HFFc6 (cell line): ENCODE measurements at regions not wholly inside any gene's neighbourhood (a gene's known extent, or its start where the extent isn't known, plus 50 kb on each side); places are given as distances from the start of the nearest gene placed in this dataset.

Experiments used
- DNase-seq: peaks from one replicate; pipeline ENCODE4 v3.0.0-alpha.2; 2018
- H3K27ac Mint-ChIP-seq: 2 replicates; pipeline ENCODE4 v1.8.0; 2020; ENCODE audit warnings: mild to moderate bottlenecking, mixed read lengths
- H3K27me3 Mint-ChIP-seq: 2 replicates; pipeline ENCODE4 v1.8.0; 2021; ENCODE audit warnings: mild to moderate bottlenecking, moderate library complexity, mixed read lengths; ENCODE audit not compliant: insufficient read depth
- H3K36me3 Mint-ChIP-seq: 2 replicates; pipeline ENCODE4 v1.8.0; 2021; ENCODE audit warnings: low read depth, mixed read lengths
- H3K4me1 Mint-ChIP-seq: 2 replicates; pipeline ENCODE4 v1.8.0; 2020; ENCODE audit warnings: low read depth, mixed read lengths
- H3K4me3 Mint-ChIP-seq: 2 replicates; pipeline ENCODE4 v1.8.0; 2020; ENCODE audit warnings: mild to moderate bottlenecking, moderate library complexity, mixed read lengths
- H3K9me3 Mint-ChIP-seq: 2 replicates; pipeline ENCODE4 v1.8.0; 2020; ENCODE audit warnings: mild to moderate bottlenecking, mixed read lengths
- TF ChIP-seq, protein P1 (sequence below): fragments of 200-600 bp; sonication (generic); IDR thresholded peaks from 2 replicates; pipeline ENCODE4 v1.5.0; 2021; ENCODE audit warnings: antibody characterized with exemption, mild to moderate bottlenecking

DNA sequence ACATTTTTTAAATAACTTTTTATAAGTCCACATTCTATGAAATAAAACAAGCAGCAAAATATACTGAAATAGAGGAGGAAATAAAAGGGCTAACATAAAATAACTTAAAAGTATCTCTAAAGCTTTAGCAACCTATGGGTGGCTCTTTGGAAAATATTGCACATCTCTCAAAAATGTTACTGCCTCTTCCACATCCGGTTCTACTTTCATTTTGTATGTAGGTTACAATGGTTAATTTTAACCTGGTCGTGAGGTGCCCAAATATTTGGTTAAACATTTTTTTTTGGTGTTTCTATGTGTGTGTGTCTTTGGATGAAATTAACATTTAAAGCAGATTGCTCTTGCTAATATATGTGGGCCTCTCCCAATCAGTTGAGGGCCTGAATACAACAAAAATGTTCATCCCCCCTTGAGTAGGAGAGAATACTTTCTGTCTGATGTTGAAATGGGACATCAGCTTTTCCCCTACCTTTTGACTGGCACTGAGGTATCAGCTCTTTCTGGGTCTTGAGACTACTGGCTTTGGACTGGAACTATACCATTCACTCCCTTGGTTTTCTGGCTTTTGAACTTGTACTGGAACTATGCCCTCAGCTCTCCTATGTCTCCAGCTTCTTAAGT lies 353.0 kb downstream of the ADAM29 start:
- H3K9me3 Mint-ChIP-seq, result no peaks in the 10 kb centered on the region
- peak overlapping the region; percentile 55; the same call in 1 of the 2 replicates for H3K4me3 Mint-ChIP-seq
- H3K27ac Mint-ChIP-seq, result no peak overlapping the region; the same call in 1 of the 2 replicates
- no peak for DNase-seq
- TF ChIP-seq, protein P1, sequence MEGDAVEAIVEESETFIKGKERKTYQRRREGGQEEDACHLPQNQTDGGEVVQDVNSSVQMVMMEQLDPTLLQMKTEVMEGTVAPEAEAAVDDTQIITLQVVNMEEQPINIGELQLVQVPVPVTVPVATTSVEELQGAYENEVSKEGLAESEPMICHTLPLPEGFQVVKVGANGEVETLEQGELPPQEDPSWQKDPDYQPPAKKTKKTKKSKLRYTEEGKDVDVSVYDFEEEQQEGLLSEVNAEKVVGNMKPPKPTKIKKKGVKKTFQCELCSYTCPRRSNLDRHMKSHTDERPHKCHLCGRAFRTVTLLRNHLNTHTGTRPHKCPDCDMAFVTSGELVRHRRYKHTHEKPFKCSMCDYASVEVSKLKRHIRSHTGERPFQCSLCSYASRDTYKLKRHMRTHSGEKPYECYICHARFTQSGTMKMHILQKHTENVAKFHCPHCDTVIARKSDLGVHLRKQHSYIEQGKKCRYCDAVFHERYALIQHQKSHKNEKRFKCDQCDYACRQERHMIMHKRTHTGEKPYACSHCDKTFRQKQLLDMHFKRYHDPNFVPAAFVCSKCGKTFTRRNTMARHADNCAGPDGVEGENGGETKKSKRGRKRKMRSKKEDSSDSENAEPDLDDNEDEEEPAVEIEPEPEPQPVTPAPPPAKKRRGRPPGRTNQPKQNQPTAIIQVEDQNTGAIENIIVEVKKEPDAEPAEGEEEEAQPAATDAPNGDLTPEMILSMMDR, result no peak
- H3K4me1 Mint-ChIP-seq, result peaks cover 25% of the 10 kb centered on the region
- H3K36me3 Mint-ChIP-seq, result no peaks in the 10 kb centered on the region
- no peaks in the 10 kb centered on the region for H3K27me3 Mint-ChIP-seq

DNA sequence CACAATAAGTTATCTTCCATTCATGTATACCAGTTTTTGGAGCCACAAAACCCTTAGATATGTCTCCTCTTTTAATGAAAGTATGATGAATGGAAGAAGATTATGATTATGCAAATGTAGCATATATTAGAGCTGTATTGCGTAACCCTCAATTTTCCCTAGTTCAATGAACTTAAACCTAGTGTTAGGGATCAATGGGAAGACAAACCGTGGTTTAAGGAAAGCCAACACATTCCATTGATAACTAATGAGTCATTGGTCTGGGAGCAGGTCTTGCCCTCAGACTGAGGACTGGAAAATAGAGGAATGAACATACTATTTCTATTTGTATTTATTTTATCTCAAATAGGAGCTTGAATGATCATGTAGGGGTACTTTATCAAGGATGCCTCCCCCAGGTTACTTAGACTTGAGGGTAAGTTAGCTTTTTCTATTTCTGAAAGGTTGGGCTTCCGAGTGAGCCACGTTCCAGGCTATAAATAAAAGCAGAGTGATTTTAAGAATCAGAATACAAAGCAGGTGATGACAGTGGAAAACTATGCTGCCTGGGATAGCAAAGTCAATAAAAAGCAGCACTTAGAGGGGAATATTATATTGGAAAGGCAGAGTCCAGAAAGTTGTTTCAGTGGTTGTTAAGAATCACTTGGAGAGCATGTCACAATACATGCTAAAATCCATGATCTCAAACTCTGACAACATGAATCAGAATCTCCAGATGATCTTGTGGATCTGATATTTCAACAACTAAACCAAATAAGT lies 356.0 kb downstream of the ADAM29 start:
- no peak overlapping the region; the same call in 1 of the 2 replicates for H3K4me3 Mint-ChIP-seq

DNA sequence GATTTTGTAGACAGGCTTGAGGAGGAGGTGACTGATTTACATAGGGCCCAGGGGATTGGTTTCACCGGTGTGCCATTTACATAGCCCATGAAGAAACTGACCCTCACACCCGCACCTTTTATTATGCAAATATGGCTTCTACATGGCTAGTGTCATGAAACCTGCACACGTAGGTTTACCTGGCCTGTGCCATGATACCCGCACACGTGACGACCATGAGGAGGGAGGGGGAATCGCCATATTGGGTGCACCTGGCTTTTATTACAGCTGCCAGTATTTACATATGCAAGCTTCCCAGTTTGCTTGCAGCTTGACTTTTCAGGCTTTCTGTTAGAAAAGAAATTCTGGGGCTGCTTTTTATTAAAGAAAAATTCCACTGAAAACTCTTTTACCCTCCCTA lies 359.7 kb downstream of the ADAM29 start:
- Mint-ChIP-seq H3K27me3 (peaks cover 1% of the 10 kb centered on the region), H3K9me3 (no peaks in the 10 kb centered on the region), H3K4me1 (peaks cover 14% of the 10 kb centered on the region), H3K4me3 (no peak overlapping the region), H3K27ac (no peak overlapping the region), H3K36me3 (no peaks in the 10 kb centered on the region)
- DNase-seq, result no peak
- TF ChIP-seq, protein P1, result no peak

More for the DNA sequence above, 356.0 kb downstream of the ADAM29 start:
- Mint-ChIP-seq H3K4me1 (peaks cover 25% of the 10 kb centered on the region), H3K36me3 (no peaks in the 10 kb centered on the region), H3K27ac (peak overlapping the region; percentile 8; the same call in 1 of the 2 replicates), H3K27me3 (no peaks in the 10 kb centered on the region; the same call in 1 of the 2 replicates), H3K9me3 (no peaks in the 10 kb centered on the region)
- no peak for DNase-seq
- TF ChIP-seq, protein P1, result no peak

DNA sequence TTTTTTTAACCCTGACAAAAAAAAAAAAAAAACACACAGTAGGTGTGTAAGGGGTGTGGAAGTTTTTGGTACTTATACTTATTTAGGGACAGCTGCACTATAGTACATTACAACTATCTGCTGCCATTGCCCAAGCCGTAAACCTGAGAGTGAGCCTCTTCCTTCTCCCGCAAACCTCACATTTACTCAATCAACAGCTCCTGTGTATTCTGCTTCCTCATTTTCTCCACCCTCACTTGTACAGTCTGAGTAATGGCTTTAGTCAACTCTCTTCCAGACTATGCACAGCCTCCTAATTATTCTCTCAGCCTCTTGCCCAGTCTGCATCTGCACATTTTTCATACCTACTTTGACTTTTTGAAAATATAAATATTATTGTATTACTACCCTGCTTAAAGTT lies 362.0 kb downstream of the ADAM29 start:
- DNase-seq, result no peak
- TF ChIP-seq, protein P1, result no peak
- Mint-ChIP-seq H3K4me1 (no peaks in the 10 kb centered on the region), H3K36me3 (no peaks in the 10 kb centered on the region), H3K4me3 (no peak overlapping the region), H3K27ac (no peak overlapping the region), H3K27me3 (peaks cover 2% of the 10 kb centered on the region), H3K9me3 (no peaks in the 10 kb centered on the region)

DNA sequence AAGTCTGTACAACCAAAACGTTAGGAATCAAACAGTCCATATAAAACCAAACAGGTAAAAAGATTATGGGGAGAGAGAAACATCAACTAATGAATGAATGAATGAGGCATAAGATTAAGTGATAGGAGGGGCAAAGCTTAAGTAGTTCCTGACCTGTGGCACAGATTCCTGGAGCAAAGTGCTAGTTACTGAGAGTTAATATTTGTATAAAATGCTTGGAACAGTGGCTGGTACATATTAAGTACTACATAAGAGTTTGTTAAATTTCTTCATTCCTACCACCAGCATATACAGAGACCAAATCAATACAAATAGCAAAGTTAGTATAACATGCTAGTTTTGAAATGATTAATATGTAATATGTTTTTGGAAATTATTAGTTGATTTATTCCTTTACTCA lies 363.7 kb downstream of the ADAM29 start:
- Mint-ChIP-seq H3K4me3 (no peak overlapping the region), H3K27me3 (peaks cover 4% of the 10 kb centered on the region), H3K27ac (no peak overlapping the region), H3K9me3 (no peaks in the 10 kb centered on the region; the same call in 1 of the 2 replicates), H3K4me1 (no peaks in the 10 kb centered on the region), H3K36me3 (no peaks in the 10 kb centered on the region)
- no peak for DNase-seq
- TF ChIP-seq, protein P1, result no peak
